ENCODE measurements at regions not wholly inside any gene's neighbourhood (a gene's known extent, or its start where the extent isn't known, plus 50 kb on each side); places are given as distances from the start of the nearest gene placed in this dataset.

DNA sequence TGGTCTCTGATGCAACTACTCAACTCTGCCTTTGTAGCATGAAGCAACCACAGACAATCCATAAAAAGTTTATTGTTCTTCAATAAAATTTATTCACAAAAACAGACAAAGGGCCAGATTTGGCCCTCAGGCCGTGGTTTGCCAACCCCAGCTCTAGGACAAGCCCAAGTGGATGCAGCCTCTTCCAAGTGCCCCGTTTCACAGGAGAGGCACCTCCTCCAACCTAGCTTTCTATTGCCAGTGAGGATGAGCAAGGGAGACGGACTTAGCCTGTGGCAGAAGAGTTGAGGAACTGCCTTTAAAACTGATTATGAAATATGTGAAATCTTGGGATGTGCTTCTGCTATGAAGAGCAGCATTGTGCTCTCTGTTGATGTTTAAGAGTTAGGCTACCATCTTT lies 105.4 kb downstream of the PSMG1 start:
- Histone ChIP-seq H3K9ac (ENCODE audit: low read depth in 1 of 2, low read length in 2 of 2) (no peak overlapping the region), H3K27me3 (ENCODE audit: control insufficient read depth in 4 of 4, insufficient read depth in 4 of 4, low read length in 3 of 4) (no peaks in the 10 kb centered on the region), H3K9me3 (ENCODE audit: control insufficient read depth in 4 of 4, low read length in 3 of 4) (no peaks in the 10 kb centered on the region), H3K36me3 (ENCODE audit: control insufficient read depth in 4 of 4, insufficient read depth in 3 of 4, low read depth in 1 of 4, low read length in 3 of 4) (no peaks in the 10 kb centered on the region), H3K4me1 (ENCODE audit: control insufficient read depth in 4 of 4, insufficient read depth in 4 of 4, low read length in 3 of 4) (peaks cover 0 to 12% (median 7%) of the 10 kb centered on the region in 4 donors), H3K4me3 (ENCODE audit: low read depth in 1 of 3, low read length in 3 of 3) (no peak overlapping the region), H3K27ac (ENCODE audit: low read depth in 1 of 2, low read length in 2 of 2) (no peak overlapping the region)
- 84% methylated on average over 3 of the region's 3 CpGs for WGBS
- DNase-seq (ENCODE audit: low spot score), result no peak
- TF ChIP-seq YY1 (IDR thresholded peaks at IDR 0.05), result no peak
- TF ChIP-seq NR2F2 (IDR thresholded peaks at IDR 0.05), result no peak
- TF ChIP-seq FOXA1 (IDR thresholded peaks at IDR 0.05), result no peak
- TF ChIP-seq, protein P1, sequence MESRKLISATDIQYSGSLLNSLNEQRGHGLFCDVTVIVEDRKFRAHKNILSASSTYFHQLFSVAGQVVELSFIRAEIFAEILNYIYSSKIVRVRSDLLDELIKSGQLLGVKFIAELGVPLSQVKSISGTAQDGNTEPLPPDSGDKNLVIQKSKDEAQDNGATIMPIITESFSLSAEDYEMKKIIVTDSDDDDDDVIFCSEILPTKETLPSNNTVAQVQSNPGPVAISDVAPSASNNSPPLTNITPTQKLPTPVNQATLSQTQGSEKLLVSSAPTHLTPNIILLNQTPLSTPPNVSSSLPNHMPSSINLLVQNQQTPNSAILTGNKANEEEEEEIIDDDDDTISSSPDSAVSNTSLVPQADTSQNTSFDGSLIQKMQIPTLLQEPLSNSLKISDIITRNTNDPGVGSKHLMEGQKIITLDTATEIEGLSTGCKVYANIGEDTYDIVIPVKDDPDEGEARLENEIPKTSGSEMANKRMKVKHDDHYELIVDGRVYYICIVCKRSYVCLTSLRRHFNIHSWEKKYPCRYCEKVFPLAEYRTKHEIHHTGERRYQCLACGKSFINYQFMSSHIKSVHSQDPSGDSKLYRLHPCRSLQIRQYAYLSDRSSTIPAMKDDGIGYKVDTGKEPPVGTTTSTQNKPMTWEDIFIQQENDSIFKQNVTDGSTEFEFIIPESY (IDR thresholded peaks at IDR 0.05), result no peak
- TF ChIP-seq HNF4A (conservative IDR thresholded peaks at IDR 0.05), result no peak
- no peak for TF ChIP-seq ATF3 (IDR thresholded peaks at IDR 0.05)
- no peak for TF ChIP-seq SP1 (IDR thresholded peaks at IDR 0.05)
- TF ChIP-seq JUND (IDR thresholded peaks at IDR 0.05), result no peak
- TF ChIP-seq, protein P2, sequence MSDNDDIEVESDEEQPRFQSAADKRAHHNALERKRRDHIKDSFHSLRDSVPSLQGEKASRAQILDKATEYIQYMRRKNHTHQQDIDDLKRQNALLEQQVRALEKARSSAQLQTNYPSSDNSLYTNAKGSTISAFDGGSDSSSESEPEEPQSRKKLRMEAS (IDR thresholded peaks at IDR 0.05), result no peak
- TF ChIP-seq GABPA (IDR thresholded peaks at IDR 0.05 in 1 of 2, conservative IDR thresholded peaks at IDR 0.05 in 1 of 2), result no peak
- TF ChIP-seq FOXA2 (IDR thresholded peaks at IDR 0.05), result no peak
- no peak for TF ChIP-seq TAF1 (conservative IDR thresholded peaks at IDR 0.05)
- no peak for TF ChIP-seq EGR1 (IDR thresholded peaks at IDR 0.05; ENCODE audit: low read depth in 2 of 2)
- TF ChIP-seq REST (IDR thresholded peaks at IDR 0.05), result no peak
- TF ChIP-seq RAD21 (IDR thresholded peaks at IDR 0.05), result no peak
- TF ChIP-seq RXRA (IDR thresholded peaks at IDR 0.05), result no peak
- TF ChIP-seq HNF4G (IDR thresholded peaks at IDR 0.05), result no peak
- TF ChIP-seq, protein P3, sequence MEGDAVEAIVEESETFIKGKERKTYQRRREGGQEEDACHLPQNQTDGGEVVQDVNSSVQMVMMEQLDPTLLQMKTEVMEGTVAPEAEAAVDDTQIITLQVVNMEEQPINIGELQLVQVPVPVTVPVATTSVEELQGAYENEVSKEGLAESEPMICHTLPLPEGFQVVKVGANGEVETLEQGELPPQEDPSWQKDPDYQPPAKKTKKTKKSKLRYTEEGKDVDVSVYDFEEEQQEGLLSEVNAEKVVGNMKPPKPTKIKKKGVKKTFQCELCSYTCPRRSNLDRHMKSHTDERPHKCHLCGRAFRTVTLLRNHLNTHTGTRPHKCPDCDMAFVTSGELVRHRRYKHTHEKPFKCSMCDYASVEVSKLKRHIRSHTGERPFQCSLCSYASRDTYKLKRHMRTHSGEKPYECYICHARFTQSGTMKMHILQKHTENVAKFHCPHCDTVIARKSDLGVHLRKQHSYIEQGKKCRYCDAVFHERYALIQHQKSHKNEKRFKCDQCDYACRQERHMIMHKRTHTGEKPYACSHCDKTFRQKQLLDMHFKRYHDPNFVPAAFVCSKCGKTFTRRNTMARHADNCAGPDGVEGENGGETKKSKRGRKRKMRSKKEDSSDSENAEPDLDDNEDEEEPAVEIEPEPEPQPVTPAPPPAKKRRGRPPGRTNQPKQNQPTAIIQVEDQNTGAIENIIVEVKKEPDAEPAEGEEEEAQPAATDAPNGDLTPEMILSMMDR (IDR thresholded peaks at IDR 0.05; ENCODE audit: low read depth, low read length, missing input control), result no peak
